GM19043 (cell line): ENCODE measurements at regions not wholly inside any gene's neighbourhood (a gene's known extent, or its start where the extent isn't known, plus 50 kb on each side); places are given as distances from the start of the nearest gene placed in this dataset.
"Not testable (repeated sequence)": the region's sequence is repeated elsewhere in the genome, so short reads cannot be mapped to it uniquely, and the experiment has no call there.

Source experiments
- ATAC-seq: cut with Tn5 transposase; IDR thresholded peaks from one replicate; pipeline ENCODE4 v1.9.1; 2021; ENCODE audit warnings: low read depth; ENCODE audit not compliant: unreplicated experiment

GRCh38 chr14:106055289-106055688 is 528.9 kb downstream of the TMEM121 start:
- no peak for ATAC-seq

GRCh38 chr14:106058342-106058741 is 532.0 kb downstream of the TMEM121 start:
- no peak for ATAC-seq

- ATAC-seq: no peak
Observed at GRCh38 chr14:106060276-106060975, 534.0 kb downstream of the TMEM121 start.

- not testable (repeated sequence) for ATAC-seq
Observed at GRCh38 chr14:106061877-106062500, 535.6 kb downstream of the TMEM121 start.

GRCh38 chr14:106062502-106063272 is 536.3 kb downstream of the TMEM121 start:
- ATAC-seq: no peak

- no peak for ATAC-seq
Observed at GRCh38 chr14:106067935-106068334, 541.6 kb downstream of the TMEM121 start.

- no peak for ATAC-seq
Observed at GRCh38 chr14:106069804-106070625, 543.6 kb downstream of the TMEM121 start.

- ATAC-seq: no peak
Observed at GRCh38 chr14:106080922-106081321, 554.5 kb downstream of the TMEM121 start.

- ATAC-seq: not testable (repeated sequence)
Observed at GRCh38 chr14:106081721-106082120, 555.3 kb downstream of the TMEM121 start.

GRCh38 chr14:106083082-106083481 is 556.7 kb downstream of the TMEM121 start:
- ATAC-seq: no peak

- ATAC-seq: no peak
Observed at GRCh38 chr14:106087837-106088236, 561.5 kb downstream of the TMEM121 start.

GRCh38 chr14:106088860-106089259 is 562.5 kb downstream of the TMEM121 start:
- ATAC-seq: not testable (repeated sequence)

- ATAC-seq: no peak
Observed at GRCh38 chr14:106094654-106095189, 568.3 kb downstream of the TMEM121 start.

GRCh38 chr14:106107703-106108102 is 581.3 kb downstream of the TMEM121 start:
- ATAC-seq: no peak

GRCh38 chr14:106109337-106109736 is 583.0 kb downstream of the TMEM121 start:
- no peak for ATAC-seq

GRCh38 chr14:106115401-106115800 is 589.0 kb downstream of the TMEM121 start:
- no peak for ATAC-seq

- ATAC-seq: not testable (repeated sequence)
Observed at GRCh38 chr14:106116339-106116930, 590.1 kb downstream of the TMEM121 start.

- no peak for ATAC-seq
Observed at GRCh38 chr14:106120101-106120500, 593.7 kb downstream of the TMEM121 start.

- ATAC-seq: no peak
Observed at GRCh38 chr14:106129274-106129673, 602.9 kb downstream of the TMEM121 start.
